Right forelimb (tissue), 1 donor: ENCODE measurements at regions not wholly inside any gene's neighbourhood (a gene's known extent, or its start where the extent isn't known, plus 50 kb on each side); places are given as distances from the start of the nearest gene placed in this dataset.

Source experiments
- DNase-seq: peaks from one replicate; pipeline ENCODE4 v3.0.0-alpha.2; 2018

DNA sequence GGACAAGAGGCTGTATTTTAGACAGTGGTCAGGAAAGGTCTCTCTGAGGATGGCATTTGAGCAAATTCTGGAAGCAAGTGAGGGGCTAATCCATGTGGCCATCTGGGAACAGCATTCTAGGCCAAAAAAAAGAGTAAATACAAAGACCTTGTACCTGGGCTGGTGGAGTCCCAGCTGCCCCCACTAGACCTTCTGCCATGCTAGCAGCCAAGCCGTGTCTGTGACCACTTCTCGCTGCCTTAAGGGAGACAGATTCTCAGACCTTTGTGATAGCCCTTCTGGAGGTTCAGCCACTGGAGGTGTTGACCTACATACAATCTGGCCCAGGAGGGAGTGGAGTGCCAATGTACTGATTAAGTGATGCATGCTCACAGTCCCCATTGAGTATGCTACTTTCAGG is 506.2 kb downstream of the MID1IP1 start:
- DNase-seq, result no peak

GRCh38 chrX:39308126-39308525 is 506.9 kb downstream of the MID1IP1 start:
- no peak for DNase-seq

DNA sequence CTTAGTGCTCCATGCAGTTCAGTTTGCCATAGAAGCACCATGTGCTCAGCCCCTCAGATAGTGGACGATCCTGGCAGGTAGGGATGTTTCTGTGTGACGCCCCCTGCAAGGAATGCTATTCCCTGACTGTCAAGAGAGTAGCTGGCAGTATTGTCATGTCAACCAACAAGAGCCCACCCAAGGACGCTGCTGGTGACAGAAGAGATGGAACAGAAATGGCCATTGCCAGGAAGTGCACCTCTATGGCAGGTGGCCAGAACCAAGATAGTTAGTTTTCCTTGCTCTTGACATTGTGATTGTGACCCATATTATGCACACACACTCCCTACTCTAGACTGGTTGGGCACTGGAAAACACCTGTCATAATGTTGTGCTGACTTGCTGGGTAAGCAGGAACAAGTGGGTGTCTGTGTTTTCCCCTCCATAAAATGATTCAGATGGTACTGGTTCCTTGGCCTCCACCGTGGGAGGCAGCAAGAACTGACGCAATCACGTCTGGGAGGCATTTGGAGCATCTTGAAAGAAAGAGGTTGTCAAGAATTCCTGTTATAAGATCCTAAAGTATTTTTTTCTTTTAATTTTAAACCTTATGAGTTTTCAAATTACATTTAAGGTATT is 507.9 kb downstream of the MID1IP1 start:
- DNase-seq, result no peak

DNA sequence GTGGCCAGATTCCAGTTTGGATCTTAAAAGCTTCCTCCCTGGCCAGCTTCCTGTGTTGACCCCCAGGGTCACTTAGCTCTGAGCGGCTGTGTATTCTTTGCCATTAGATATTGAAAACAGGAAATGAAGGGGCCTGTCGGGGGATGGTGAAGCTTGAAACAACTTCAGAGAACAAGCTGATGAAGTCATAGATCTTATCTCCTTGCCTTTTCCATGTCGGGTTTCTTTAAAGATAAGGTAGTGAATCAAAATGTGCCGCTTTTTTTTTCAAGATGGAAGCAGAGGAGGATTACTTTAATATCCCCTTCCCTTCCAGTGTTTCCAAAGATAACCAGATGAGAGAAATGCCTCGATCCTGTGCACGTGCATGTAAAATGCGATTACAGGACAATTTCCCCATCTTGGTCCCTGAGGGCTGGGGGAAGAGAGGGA is 508.5 kb downstream of the MID1IP1 start:
- no peak for DNase-seq

DNA sequence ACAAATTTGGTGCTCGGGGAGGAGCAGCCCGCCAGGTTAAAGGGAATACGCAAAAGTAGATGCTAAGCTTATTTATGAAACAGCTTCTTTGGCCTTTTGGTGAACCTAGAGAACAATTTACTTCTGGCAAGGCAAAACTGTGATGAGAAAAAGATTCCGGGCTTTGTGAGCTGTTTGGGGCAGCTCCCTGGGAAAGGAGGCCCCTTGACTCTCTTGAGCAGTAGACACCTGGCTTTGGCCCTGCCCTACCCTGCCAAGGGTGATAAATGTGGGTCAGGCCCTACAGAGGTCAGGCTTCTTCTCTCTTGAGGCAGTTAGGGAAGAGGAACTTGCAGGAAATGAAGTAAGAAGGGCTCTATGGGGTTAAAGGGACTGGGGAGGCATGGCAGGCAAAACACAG is 509.6 kb downstream of the MID1IP1 start:
- DNase-seq, result no peak

DNA sequence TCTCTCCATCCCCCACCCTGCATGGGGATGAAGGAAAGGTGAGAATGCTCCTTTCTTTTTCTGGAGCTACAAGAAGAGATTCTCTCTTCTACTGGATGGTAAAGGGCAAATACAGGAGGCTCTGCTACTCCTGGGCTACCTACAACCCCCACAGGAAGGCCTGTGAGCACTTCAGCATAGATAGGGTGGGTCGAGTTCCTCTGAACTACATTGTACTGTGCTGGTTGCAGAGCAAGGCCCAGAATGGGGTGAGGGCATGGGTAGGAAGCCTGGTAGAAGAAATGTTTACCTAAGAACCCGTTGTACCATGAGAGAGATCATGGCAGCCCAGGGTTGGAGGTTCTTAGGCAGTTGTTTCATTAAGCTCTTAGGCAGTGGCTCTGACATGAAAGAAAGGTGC is 510.4 kb downstream of the MID1IP1 start:
- no peak for DNase-seq

DNA sequence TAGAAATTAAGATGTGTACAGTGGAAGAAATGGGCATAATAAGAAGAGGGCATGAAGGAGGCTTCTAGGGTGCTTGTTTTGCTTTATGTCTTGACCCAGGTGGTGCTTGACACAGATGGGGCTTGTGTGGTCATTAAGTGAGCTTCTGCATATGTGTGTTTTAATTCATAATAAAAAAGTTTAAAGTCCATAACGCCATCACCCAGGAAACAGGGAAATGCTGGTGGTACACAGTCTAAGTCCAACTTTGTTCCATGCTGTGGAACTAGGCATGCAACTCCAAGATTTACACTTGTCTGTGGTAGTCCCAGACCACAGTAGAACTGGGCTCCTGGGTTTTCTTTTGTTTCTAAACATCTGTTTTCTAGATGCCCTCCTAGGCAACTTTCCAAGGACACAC is 511.9 kb downstream of the MID1IP1 start:
- DNase-seq, result no peak

DNA sequence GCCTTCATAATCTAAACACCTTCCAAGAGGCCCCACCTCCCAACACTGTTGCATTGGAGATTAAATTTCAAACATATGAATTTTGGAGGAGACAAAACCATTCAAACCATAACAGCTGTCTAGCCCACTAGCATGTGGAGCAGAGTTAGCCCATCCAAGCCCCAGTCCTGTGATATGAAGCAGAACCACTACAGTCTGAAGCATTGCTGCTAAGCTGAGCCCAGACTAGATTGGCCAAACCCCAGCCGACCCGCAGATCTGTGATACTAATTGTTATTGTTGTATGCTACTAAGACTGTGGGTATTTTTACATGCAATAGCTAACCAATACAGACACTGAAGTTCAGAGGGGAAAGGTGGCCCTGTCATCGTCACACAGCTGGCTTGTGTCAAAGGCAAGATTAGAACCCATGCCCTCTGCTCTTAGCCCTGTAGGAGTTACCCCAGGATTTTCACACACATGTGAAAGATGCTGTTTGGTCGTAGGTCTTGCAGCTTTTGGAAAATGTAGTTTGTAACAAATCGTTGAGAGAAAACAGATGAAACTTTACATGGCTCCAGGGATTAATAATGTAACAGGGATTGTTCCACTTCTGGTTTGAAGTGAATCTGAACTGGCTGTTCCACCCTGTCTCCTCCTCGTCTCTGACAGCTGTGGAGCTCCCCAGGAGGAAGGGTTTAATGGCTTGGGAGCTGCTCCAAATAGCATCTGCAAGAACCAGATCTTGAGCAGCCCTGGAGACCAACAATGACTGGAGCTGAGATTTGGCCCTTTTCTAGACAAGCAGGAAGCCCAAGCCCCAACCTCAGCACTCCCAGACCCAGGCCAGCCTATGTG is 517.5 kb downstream of the MID1IP1 start:
- peak; percentile 51 for DNase-seq

DNA sequence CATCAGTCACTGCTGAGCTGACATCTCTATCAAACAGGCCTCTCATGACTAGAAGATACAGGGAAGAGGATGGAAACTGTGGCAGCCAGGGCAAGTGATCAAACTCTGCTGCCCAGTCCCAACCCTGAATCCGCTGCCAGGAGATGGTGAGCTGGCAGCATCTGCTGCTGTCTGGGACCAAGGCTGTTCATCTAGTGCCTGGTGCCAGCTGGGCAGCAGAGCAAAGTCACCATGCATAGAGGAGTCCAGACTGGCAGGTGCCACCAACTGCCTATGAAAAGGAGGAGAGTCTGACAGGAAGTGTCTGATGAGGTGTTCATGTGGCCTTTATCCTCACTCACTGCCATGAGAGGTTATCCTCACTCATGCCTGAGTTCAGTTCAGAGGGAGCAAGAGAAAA is 518.9 kb downstream of the MID1IP1 start:
- no peak for DNase-seq

DNA sequence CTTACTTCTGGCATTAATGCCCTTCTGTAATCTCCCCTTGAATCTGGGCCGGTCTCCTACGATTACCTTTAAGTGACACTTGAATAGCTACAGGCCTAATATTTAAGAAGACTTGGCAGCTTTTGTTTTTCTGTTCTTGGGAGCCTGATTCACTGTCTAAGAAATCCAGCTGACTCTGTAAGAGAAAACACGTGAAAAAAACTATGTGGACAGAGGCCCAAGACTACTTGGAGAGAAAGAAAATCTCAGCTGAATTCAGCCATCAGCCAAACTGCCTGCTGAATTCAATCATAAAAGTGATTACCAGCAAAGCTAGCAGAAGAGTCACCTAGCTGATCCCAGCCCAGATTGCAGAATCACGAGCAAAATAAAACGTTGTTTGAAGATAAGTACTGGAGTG is 521.2 kb downstream of the MID1IP1 start:
- no peak for DNase-seq

- no peak for DNase-seq
Observed at GRCh38 chrX:39324233-39324930, 523.1 kb downstream of the MID1IP1 start.

DNA sequence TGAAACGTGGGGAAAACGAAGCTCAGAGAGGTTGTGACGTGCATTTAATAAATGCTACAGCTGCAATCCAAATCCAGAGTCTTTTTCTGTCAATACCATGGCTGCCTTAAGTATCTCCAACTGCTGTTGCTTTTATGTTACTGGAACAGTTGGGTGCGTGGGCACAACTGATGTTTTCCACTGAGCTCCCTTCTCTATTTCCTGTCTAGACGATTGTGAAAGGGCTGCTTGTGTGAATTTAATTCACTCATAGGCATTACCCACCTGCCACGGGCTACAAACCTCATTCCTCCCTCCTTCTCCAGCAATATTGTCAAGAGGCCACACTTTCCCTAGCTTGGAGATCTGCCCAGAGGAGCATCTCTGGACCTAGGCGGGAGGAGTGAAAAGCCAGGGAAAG is 526.0 kb downstream of the MID1IP1 start:
- no peak for DNase-seq

DNA sequence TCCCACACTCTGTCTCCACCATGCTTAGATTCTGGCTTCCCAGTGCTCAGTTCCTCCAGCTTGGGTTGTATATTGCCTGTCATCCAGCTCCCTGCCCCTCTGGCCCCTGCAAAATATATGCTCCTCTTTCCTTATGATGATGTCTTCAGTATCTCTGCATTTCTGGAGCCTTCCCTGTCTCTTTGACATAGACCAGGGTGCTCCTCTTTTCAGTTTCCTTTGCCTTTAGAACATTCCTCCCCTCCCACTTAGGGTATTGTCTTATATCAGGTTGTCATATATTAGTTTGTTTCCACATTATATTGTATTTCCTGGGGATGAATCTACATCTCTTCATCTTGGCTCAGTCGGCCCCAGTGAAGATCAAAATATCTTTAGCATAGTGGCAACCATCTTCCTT is 526.4 kb downstream of the MID1IP1 start:
- DNase-seq, result no peak

DNA sequence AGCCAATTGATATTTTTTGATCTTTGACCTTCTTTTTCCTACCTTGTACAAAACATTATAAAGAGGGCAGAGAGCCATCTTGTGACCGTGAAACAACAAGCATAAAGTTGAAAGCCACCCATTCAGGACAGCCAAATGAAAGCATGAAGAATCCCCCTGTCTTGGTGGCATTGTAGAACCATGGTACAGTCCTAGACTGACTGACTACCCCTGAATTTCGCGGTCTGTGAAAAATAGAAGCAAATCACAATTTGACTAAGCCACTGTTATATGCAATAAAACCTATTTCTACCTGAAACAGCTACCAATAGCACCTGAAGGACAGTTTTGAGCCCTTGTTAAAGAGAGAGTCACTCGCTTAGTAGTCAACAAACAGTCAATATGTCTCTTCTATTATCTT is 527.4 kb downstream of the MID1IP1 start:
- DNase-seq, result no peak

- no peak for DNase-seq
Observed at GRCh38 chrX:39331082-39331704, 529.9 kb downstream of the MID1IP1 start.

- DNase-seq, result no peak
Observed at GRCh38 chrX:39333451-39333850, 532.2 kb downstream of the MID1IP1 start.

GRCh38 chrX:39335513-39336235 is 534.4 kb downstream of the MID1IP1 start:
- no peak for DNase-seq

GRCh38 chrX:39336671-39337311 is 535.5 kb downstream of the MID1IP1 start:
- peak; percentile 51 for DNase-seq

GRCh38 chrX:39337451-39337850 is 536.2 kb downstream of the MID1IP1 start:
- DNase-seq, result no peak

- DNase-seq, result no peak
Observed at GRCh38 chrX:39338583-39338982, 537.3 kb downstream of the MID1IP1 start.

DNA sequence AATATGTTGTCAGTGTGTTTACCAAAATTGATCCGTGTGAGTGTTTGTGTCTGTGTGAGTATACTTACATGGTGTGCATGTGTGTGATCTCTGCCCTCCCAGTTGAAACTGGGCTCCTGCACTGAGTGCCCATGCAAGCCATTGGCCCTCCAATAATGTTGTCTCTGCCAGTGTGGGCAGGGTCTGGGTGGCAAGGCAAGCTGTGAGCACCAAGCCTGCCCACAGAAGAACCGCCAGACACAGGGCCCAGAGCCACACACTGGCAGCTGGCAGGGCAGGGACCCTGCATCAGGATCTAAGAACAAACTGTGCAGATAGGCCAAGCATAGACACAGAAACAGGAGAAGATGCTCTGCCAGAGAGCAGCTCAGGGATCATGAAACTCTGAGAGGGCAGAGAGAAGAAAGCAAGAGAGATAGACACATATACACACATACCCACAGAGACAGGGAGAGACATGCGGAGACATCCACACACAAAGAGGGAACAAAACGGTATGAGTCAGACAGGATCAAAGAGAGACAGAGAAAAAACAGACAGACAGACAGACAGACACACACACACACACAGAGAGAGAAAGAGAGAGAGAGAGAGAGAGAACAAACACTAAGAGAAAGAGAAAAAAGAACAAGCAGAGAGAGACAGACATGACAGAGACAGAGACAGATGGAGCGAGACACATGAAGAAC is 555.0 kb downstream of the MID1IP1 start:
- DNase-seq, result no peak

- no peak for DNase-seq
Observed at GRCh38 chrX:39360101-39360500, 558.8 kb downstream of the MID1IP1 start.
